B cell (primary cell): ENCODE measurements at regions not wholly inside any gene's neighbourhood (a gene's known extent, or its start where the extent isn't known, plus 50 kb on each side); places are given as distances from the start of the nearest gene placed in this dataset.

Source experiments
- ATAC-seq: fragments of 200-7000 bp; cut with Tn5 transposase; one replicate; pipeline ENCODE4 v1.10.0; 2021; ENCODE audit warnings: low read depth, mild to moderate bottlenecking, moderate number of reproducible peaks, moderate library complexity
- CTCF ChIA-PET: fragments of 350-600 bp; sonication (Branson Sonifier 250); formaldehyde crosslinking; loops from one replicate; lab custom pipeline; 2021; ENCODE audit warnings: antibody characterized with exemption, inconsistent platforms; lab: Charles Lee
- POLR2A ChIA-PET: fragments of 350-600 bp; sonication (Branson Sonifier 250); formaldehyde crosslinking; loops from one replicate; lab custom pipeline; 2021; ENCODE audit warnings: antibody characterized with exemption; lab: Charles Lee
- DNase-seq: peaks from one replicate; pipeline ENCODE4 v3.0.0; 2013
- H2AFZ ChIP-seq: 2 replicates; pipeline ENCODE4 v1.6.1; 2012; ENCODE audit warnings: mild to moderate bottlenecking, low read depth, low read length; ENCODE audit not compliant: insufficient read depth, poor library complexity, severe bottlenecking
- H3K27ac ChIP-seq, 2 donors: 1 replicate in 1 of 2; 2 replicates in 1 of 2; pipeline ENCODE4 v1.5.1; 2012 to 2013; ENCODE audit warnings: low read length in 2 of 2, mild to moderate bottlenecking in 2 of 2, moderate library complexity in 1 of 2
- H3K27me3 ChIP-seq, 4 experiments: fragments of 200-600 bp in 1 of 4; sonication (generic) in 1 of 4; replicated peaks in 1 of 4; 1 replicate in 2 of 4; 2 replicates in 2 of 4; pipeline versions ENCODE4 v1.6.1 to v1.7.0; 2013 to 2016; ENCODE audit warnings: low read length in 3 of 4, mild to moderate bottlenecking in 2 of 4, mixed read lengths in 1 of 4, moderate library complexity in 1 of 4; ENCODE audit not compliant: insufficient read depth in 4 of 4, control insufficient read depth in 3 of 4; ENCODE audit errors: control extremely low read depth in 1 of 4
- H3K36me3 ChIP-seq, 2 experiments: replicated peaks in 1 of 2; 1 replicate in 1 of 2; 2 replicates in 1 of 2; pipeline versions ENCODE4 v1.6.1 to v1.7.1; 2013; ENCODE audit warnings: low read length in 1 of 2; ENCODE audit not compliant: insufficient read depth in 2 of 2, control insufficient read depth in 1 of 2; ENCODE audit errors: control extremely low read depth in 1 of 2, extremely low read depth in 1 of 2
- H3K4me1 ChIP-seq, 2 donors: fragments of 200-600 bp in 1 of 2; sonication (generic) in 1 of 2; 1 replicate in 1 of 2; 2 replicates in 1 of 2; pipeline versions ENCODE4 v1.5.1 to v1.6.1; 2013 to 2017; ENCODE audit warnings: low read length in 2 of 2; ENCODE audit not compliant: control insufficient read depth in 2 of 2, insufficient read depth in 2 of 2
- H3K4me2 ChIP-seq: replicated peaks from 2 replicates; pipeline ENCODE3; 2012; ENCODE audit warnings: mild to moderate bottlenecking, low read depth, low read length; ENCODE audit not compliant: poor library complexity, severe bottlenecking
- H3K4me3 ChIP-seq, 5 experiments: fragments of 200-600 bp in 1 of 5; sonication (generic) in 1 of 5; 1 replicate in 3 of 5; 2 replicates in 2 of 5; pipeline versions ENCODE4 v1.5.1 to v1.7.0; 2011 to 2016; ENCODE audit warnings: low read length in 4 of 5, mild to moderate bottlenecking in 4 of 5, low read depth in 2 of 5, control low read depth in 1 of 5, moderate library complexity in 1 of 5; ENCODE audit not compliant: insufficient read depth in 1 of 5; ENCODE audit errors: control extremely low read depth in 1 of 5, extremely low read depth in 1 of 5
- H3K79me2 ChIP-seq: fragments of 200-600 bp; sonication (generic); one replicate; pipeline ENCODE4 v1.6.0; 2016; ENCODE audit warnings: low read length; ENCODE audit not compliant: control insufficient read depth, insufficient read depth
- H3K9ac ChIP-seq: fragments of 200-600 bp; sonication (generic); 2 replicates; pipeline ENCODE4 v1.6.1; 2017; ENCODE audit warnings: mild to moderate bottlenecking, low read length, moderate library complexity
- H3K9me3 ChIP-seq, 3 donors: one replicate each; pipeline versions ENCODE4 v1.6.1 to v1.7.1; 2013; ENCODE audit warnings: low read length in 2 of 3; ENCODE audit not compliant: control insufficient read depth in 2 of 3, insufficient read depth in 1 of 3; ENCODE audit errors: control extremely low read depth in 1 of 3
- H4K20me1 ChIP-seq: 2 replicates; pipeline ENCODE4 v1.6.0; 2012; ENCODE audit warnings: mild to moderate bottlenecking, low read length; ENCODE audit not compliant: insufficient read depth, control insufficient read depth, poor library complexity, severe bottlenecking
- H3K27ac Mint-ChIP-seq: one replicate; pipeline ENCODE4 v1.8.0; 2021; ENCODE audit warnings: mixed read lengths
- H3K27me3 Mint-ChIP-seq: one replicate; pipeline ENCODE4 v1.8.0; 2021; ENCODE audit warnings: mixed read lengths
- H3K4me1 Mint-ChIP-seq: one replicate; pipeline ENCODE4 v1.8.0; 2021; ENCODE audit warnings: mixed read lengths
- H3K4me3 Mint-ChIP-seq: one replicate; pipeline ENCODE4 v1.8.0; 2021; ENCODE audit warnings: mixed read lengths
- H3K9me3 Mint-ChIP-seq: one replicate; pipeline ENCODE4 v1.8.0; 2022; ENCODE audit warnings: mixed read lengths; ENCODE audit not compliant: insufficient read depth
- CTCF ChIP-seq: fragments of 200-600 bp; IDR thresholded peaks from one replicate; pipeline ENCODE4 v1.8.0; 2022; ENCODE audit warnings: antibody characterized with exemption, mild to moderate bottlenecking
- EZH2 ChIP-seq: IDR thresholded peaks from 2 replicates; pipeline ENCODE4 v1.6.1; 2012; ENCODE audit warnings: borderline replicate concordance, low read depth, mild to moderate bottlenecking, moderate library complexity, low read length; ENCODE audit not compliant: insufficient read depth, poor library complexity, severe bottlenecking
- WGBS: methylation state at CpG from one replicate; pipeline ENCODE4 v1.1.5; 2013; ENCODE audit warnings: missing lambda C conversion rate; ENCODE audit not compliant: insufficient coverage; 5-methylcytosine and 5-hydroxymethylcytosine counted together
- intact Hi-C: fragments of 100-400 bp; cut with micrococcal nuclease; formaldehyde crosslinking; loops from one replicate; pipeline ENCODE4 v1.10.0; 2022

GRCh38 chrX:20322887-20323286 lies 56.2 kb upstream of the RPS6KA3 start:
- H3K27me3 ChIP-seq = no peaks in the 10 kb centered on the region
- WGBS = 100% methylated on average over 1 of the region's 5 CpGs
- ATAC-seq (no peak), DNase-seq (no peak)
- no peak overlapping the region for H2AFZ ChIP-seq
- no peak overlapping the region for H3K9ac ChIP-seq
- H3K4me3 ChIP-seq = no peak overlapping the region
- no peak for TF ChIP-seq CTCF
- no peak for TF ChIP-seq EZH2
- ChIA-PET CTCF (no interaction called here), POLR2A (no interaction called here)
- no peak overlapping the region for H3K27ac Mint-ChIP-seq
- H3K36me3 ChIP-seq = no peaks in the 10 kb centered on the region
- no peaks in the 10 kb centered on the region for H3K79me2 ChIP-seq
- peaks cover 35% of the 10 kb centered on the region for H3K4me1 Mint-ChIP-seq
- no peaks in the 10 kb centered on the region for H3K9me3 Mint-ChIP-seq
- intact Hi-C loops = loop anchor here (10.0 kb wide), 1 partner anchor 122 kb away; no protein-coding TSS in a partner anchor
- H3K9me3 ChIP-seq = no peaks in the 10 kb centered on the region
- no peak overlapping the region for H3K27ac ChIP-seq
- no peaks in the 10 kb centered on the region for H3K27me3 Mint-ChIP-seq
- peaks cover 22 to 24% of the 10 kb centered on the region in 2 donors for H3K4me1 ChIP-seq
- H3K4me3 Mint-ChIP-seq = no peak overlapping the region
- no peak overlapping the region for H3K4me2 ChIP-seq
- H4K20me1 ChIP-seq = no peaks in the 10 kb centered on the region

DNA sequence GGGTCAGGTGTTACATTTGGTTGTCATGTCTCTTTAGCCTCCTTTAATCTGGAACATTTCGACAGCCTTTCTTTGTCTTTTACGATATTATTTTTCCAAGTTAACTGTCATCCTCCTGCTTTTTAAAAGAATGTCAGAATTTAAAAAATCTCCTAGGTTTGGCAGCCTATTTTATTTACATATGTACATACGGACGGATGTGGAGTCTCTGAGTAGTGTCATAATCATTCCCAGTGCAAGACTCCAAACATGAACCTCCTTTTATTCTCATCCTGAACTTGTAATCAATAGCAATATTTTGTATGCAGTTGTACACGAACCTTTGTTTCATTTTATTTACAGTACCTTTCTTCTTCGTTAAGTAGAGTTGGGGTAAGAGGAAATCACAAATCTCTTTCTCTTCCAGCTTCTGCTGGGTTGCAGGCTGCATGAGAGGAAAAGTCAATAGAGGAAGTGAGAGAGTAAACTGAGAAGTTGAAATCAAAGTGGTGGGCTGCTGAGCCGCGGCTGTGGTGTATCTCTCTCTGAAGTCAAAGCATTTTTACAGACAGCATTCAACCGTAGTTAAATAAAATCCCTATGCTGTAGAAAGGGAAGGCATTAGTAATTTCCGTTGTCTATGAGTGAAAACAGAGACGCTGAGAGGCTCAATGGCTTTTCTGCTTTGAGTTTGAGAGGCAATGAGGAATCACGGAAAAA lies 53.9 kb upstream of the RPS6KA3 start:
- no CpG with 5 or more reads among the region's 12 CpGs for WGBS
- peak overlapping the region in 1 of 5 experiments; percentile 30 for H3K4me3 ChIP-seq
- peak overlapping the region; percentile 46 to 64 for H3K27ac ChIP-seq
- H3K79me2 ChIP-seq = no peaks in the 10 kb centered on the region
- H3K4me1 ChIP-seq = peaks cover 24 to 31% of the 10 kb centered on the region in 2 donors
- H3K9ac ChIP-seq = peak overlapping the region; percentile 19
- peaks cover 43% of the 10 kb centered on the region for H3K4me1 Mint-ChIP-seq
- H3K4me2 ChIP-seq = peak overlapping the region; percentile 54
- no peaks in the 10 kb centered on the region for H3K27me3 ChIP-seq
- H3K9me3 Mint-ChIP-seq = no peaks in the 10 kb centered on the region
- H3K27me3 Mint-ChIP-seq = no peaks in the 10 kb centered on the region
- H2AFZ ChIP-seq = no peak overlapping the region
- intact Hi-C loops = loop anchor here (2.0 to 10.0 kb wide), 2 partner anchors 54 to 124 kb away; no protein-coding TSS in a partner anchor
- no peaks in the 10 kb centered on the region for H3K36me3 ChIP-seq
- peak overlapping the region; percentile 76 for H3K27ac Mint-ChIP-seq
- POLR2A ChIA-PET = no interaction called here
- CTCF ChIA-PET = no interaction called here
- no peaks in the 10 kb centered on the region for H3K9me3 ChIP-seq
- H4K20me1 ChIP-seq = no peaks in the 10 kb centered on the region
- H3K4me3 Mint-ChIP-seq = peak overlapping the region; percentile 66
- DNase-seq (peak; percentile 74), ATAC-seq (peak; percentile 96)
- no peak for TF ChIP-seq EZH2
- no peak for TF ChIP-seq CTCF
